Mesodermal cell (in vitro differentiated cells): ENCODE measurements at regions not wholly inside any gene's neighbourhood (a gene's known extent, or its start where the extent isn't known, plus 50 kb on each side); places are given as distances from the start of the nearest gene placed in this dataset.

Experiments
- H3K27ac ChIP-seq: 2 replicates; pipeline ENCODE4 v1.7.0; 2013; ENCODE audit warnings: mild to moderate bottlenecking, low read depth, low read length, moderate library complexity; ENCODE audit not compliant: severe bottlenecking
- H3K36me3 ChIP-seq: 2 replicates; pipeline ENCODE4 v1.7.1; 2013; ENCODE audit warnings: mild to moderate bottlenecking, low read length, moderate library complexity; ENCODE audit not compliant: control insufficient read depth, insufficient read depth
- H3K4me1 ChIP-seq: one replicate; pipeline ENCODE4 v1.7.1; 2013; ENCODE audit warnings: mild to moderate bottlenecking, low read length; ENCODE audit not compliant: insufficient read depth, control insufficient read depth, poor library complexity, severe bottlenecking
- H3K4me3 ChIP-seq: 2 replicates; pipeline ENCODE4 v1.7.0; 2013; ENCODE audit warnings: low read length, control low read depth, mild to moderate bottlenecking; ENCODE audit not compliant: insufficient read depth, poor library complexity, severe bottlenecking; ENCODE audit errors: extremely low read depth
- H3K9me3 ChIP-seq: 2 replicates; pipeline ENCODE4 v1.7.1; 2013; ENCODE audit warnings: mild to moderate bottlenecking, low read length, moderate library complexity; ENCODE audit not compliant: control insufficient read depth
- WGBS, 2 experiments: methylation state at CpG; one replicate each; pipeline ENCODE4 v1.1.5; 2013; ENCODE audit warnings: missing lambda C conversion rate in 2 of 2; ENCODE audit not compliant: insufficient coverage in 2 of 2; 5-methylcytosine and 5-hydroxymethylcytosine counted together

DNA sequence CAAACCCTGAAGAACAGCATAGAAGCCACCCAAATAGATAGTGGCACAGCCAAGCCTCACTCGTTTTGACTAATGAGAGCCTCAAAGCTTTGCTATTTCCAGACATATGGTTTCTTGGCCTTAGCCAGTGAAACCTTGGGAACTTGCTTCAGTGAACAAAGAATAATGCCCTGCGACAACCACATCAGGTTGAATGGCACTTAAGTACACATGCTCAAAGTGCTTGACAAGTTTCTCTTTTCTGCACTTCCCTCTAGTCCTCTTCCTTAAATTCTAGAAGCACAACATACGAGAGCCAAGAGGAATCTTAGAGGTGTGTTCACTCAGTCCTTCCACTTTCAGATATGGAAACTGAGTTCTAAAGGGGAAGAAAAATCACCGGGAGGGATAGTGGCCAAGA, 258.3 kb downstream of the HAUS1 start:
- H3K4me1 ChIP-seq, result peaks cover 6% of the 10 kb centered on the region
- no peak overlapping the region for H3K27ac ChIP-seq
- 91 to 100% methylated on average over 2 to 3 of the region's 4 CpGs for WGBS, 2 experiments
- no peak overlapping the region for H3K4me3 ChIP-seq
- no peaks in the 10 kb centered on the region for H3K36me3 ChIP-seq
- peaks cover 7% of the 10 kb centered on the region for H3K9me3 ChIP-seq

DNA sequence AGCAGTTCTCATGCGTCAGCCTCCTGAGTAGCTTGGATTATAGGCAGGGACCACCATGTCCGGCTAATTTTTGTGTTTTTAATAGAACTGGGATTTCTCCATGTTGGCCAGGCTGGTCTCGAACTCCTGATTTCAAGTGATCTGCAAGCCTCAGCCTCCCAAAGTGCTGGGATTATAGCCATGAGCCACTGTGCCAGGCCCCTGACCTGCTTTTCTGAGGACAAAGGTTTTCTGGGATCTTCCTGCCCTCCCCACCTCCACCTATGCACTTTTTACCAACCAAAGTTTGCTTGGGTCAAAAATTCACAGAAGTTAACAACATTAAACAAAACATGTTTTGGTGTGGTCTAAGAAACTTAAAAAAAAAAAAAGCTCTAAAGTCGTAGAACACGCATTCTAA, 259.9 kb downstream of the HAUS1 start:
- no peak overlapping the region for H3K4me3 ChIP-seq
- H3K36me3 ChIP-seq, result no peaks in the 10 kb centered on the region
- peaks cover 7% of the 10 kb centered on the region for H3K9me3 ChIP-seq
- no peaks in the 10 kb centered on the region for H3K4me1 ChIP-seq
- no peak overlapping the region for H3K27ac ChIP-seq
- WGBS, 2 experiments, result 84 to 100% methylated on average over 3 to 5 of the region's 5 CpGs

DNA sequence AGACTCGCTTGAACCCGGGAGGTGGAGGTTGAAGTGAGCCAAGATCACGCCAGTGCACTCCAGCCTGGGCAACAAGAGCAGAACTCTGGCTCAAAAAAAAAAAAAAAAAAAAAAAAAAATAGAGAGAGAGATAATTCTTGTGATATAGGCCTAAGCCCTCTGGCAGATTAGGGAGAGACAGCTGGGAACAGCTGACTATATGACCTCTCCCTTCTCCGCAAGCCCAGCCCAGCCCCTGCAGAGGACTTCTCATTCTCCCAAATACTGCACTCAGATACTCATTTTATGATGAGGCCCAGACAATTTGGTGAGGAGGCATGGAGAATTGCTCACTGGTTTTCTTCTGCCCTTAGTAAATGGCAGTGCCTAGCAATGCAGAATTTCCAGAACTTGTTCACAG, 262.0 kb downstream of the HAUS1 start:
- WGBS, 2 experiments, result 100% methylated on average over 1 of the region's 4 CpGs; no CpG with 5 or more reads in 1 of the 2 experiments
- H3K9me3 ChIP-seq, result no peaks in the 10 kb centered on the region
- no peak overlapping the region for H3K27ac ChIP-seq
- no peak overlapping the region for H3K4me3 ChIP-seq
- no peaks in the 10 kb centered on the region for H3K36me3 ChIP-seq
- no peaks in the 10 kb centered on the region for H3K4me1 ChIP-seq

DNA sequence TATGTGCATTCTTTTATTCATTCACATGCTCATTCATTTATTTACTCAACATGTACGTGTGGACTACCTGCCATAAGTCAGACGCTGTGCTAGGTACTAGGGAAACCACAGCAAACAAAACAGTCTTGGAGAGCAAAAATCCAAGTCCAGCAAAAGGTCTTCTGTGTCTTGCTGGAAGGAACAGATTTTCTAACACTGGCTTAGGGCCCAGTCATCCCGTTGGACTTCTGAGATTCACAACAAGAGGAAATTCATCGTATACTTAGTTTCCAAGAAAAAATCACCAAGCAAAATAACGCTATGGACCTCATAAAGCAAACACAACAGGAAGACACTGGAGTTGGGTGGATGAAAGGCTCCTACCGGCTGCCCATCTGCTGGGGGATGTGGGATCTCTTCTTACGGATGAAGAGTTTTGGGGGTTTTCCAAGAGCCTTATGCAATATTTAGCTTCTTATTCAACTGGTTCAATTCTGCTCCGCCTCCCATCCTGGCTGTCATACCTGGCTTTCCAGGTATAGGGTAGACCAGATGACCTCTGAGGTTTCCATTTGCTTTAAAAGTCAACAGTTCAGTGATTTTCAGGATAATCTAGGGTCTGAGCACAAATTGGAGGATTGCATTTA, 262.7 kb downstream of the HAUS1 start:
- H3K4me1 ChIP-seq, result no peaks in the 10 kb centered on the region
- no peaks in the 10 kb centered on the region for H3K36me3 ChIP-seq
- no peak overlapping the region for H3K4me3 ChIP-seq
- H3K9me3 ChIP-seq, result no peaks in the 10 kb centered on the region
- H3K27ac ChIP-seq, result no peak overlapping the region
- WGBS, 2 experiments, result 77 to 97% methylated on average over 4 to 5 of the region's 8 CpGs

DNA sequence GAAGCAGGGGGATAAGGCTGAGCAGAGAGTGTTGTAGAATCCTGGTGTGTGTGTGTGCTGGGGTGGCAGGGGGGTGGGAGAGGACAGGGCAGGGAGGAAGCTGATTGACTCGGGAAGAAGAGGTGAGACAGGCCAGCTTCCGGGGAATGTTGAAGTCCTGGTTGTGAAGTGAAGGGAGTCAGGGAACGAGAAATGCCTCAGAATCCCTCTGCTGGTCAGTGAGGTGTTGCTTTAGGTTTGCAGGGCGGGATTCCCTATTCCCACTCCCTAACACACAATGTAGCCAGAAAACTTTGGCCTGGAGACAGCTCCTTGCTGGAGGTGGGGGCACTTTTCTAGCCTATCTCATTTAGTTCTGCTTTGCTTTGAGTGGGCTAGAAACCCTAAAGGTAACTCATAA, 265.1 kb downstream of the HAUS1 start:
- Histone ChIP-seq H3K9me3 (no peaks in the 10 kb centered on the region), H3K4me3 (no peak overlapping the region), H3K4me1 (no peaks in the 10 kb centered on the region), H3K36me3 (no peaks in the 10 kb centered on the region), H3K27ac (no peak overlapping the region)
- WGBS, 2 experiments, result 46 to 60% methylated on average over 1 to 3 of the region's 4 CpGs

DNA sequence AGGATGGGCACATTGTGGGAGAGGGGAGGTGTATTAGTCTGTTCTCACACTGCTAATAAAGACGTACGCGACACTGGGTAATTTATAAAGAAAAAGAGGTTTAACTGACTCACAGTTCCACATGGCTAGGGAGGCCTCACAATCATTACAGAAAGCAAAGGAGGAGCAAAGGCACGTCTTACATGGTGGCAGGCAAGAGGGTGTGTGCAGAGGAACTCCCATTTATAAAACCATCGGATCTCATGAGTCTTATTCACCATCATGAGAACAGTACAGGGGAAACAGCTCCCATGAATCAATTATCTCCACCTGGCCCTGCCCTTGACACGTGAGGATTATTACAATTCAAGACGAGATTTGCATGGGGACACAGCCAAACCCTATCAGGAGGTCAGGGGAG, 266.7 kb downstream of the HAUS1 start:
- no peak overlapping the region for H3K27ac ChIP-seq
- H3K36me3 ChIP-seq, result no peaks in the 10 kb centered on the region
- 80 to 93% methylated on average over 4 to 7 of the region's 7 CpGs for WGBS, 2 experiments
- H3K4me1 ChIP-seq, result no peaks in the 10 kb centered on the region
- no peak overlapping the region for H3K4me3 ChIP-seq
- H3K9me3 ChIP-seq, result no peaks in the 10 kb centered on the region

DNA sequence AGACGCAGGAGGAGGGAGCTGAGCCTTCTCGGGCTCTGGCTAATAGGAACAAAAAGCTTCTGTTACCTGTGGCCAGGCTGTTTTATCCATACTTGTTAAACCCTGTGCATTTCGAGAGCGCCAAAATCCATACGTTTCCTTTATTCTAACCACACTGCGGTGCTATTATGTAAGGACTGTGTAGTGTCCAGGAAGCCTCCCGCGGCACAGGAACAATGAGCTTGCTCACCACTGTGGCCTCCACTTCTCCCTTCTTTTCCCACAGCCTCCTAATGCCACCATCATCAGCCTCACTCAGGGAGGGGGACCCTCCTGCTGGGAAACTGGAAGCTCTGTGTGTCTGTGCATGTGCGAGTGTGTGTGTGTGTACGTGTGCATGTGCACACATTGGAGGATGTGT, 268.5 kb downstream of the HAUS1 start:
- Histone ChIP-seq H3K4me1 (no peaks in the 10 kb centered on the region), H3K36me3 (no peaks in the 10 kb centered on the region), H3K4me3 (no peak overlapping the region), H3K9me3 (no peaks in the 10 kb centered on the region), H3K27ac (no peak overlapping the region)
- WGBS, 2 experiments, result 93 to 94% methylated on average over 2 to 7 of the region's 10 CpGs

DNA sequence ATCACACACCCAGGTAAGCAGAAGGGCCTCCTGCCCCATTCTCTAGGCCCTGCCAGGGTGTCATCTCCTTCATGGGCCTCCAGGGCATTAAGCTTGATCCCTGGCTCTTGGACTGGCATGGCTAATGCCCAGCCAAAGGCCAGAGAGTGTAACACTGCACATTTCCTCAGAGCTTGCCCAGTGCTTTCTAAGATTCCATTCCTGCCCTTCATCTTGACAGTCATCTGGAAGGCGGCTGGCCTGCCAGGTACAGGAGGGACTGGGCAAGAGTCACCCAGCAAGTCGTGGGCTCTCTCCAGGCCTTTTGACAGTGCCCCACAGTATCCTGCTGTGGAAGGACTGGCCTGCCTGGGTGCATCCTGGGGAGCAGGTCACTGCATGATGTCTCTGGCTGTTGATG, 268.9 kb downstream of the HAUS1 start:
- WGBS, 2 experiments, result 74 to 88% methylated on average over 1 to 2 of the region's 2 CpGs
- H3K4me3 ChIP-seq, result no peak overlapping the region
- no peaks in the 10 kb centered on the region for H3K9me3 ChIP-seq
- no peaks in the 10 kb centered on the region for H3K36me3 ChIP-seq
- H3K4me1 ChIP-seq, result no peaks in the 10 kb centered on the region
- no peak overlapping the region for H3K27ac ChIP-seq

DNA sequence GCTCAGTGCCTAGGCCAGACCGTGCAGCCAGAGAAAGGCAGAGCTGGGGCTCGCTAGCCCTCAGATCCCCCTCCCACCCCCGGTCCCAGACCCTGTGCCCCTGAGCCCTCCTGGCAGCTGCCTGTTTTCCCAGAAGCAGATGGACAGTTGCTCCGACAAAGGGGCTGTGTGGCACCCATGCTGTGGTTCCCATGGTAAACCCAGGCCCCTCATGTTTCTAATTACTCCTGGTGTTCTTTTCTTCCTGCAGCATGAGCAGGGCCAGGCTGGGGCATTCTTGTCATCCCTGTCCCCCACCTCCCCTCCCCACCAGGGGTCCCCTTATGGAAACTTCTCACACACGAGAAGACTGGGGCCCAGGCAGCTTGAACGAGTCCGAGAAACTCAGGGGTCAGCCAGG, 269.6 kb downstream of the HAUS1 start:
- H3K27ac ChIP-seq, result no peak overlapping the region
- no peak overlapping the region for H3K4me3 ChIP-seq
- no peaks in the 10 kb centered on the region for H3K9me3 ChIP-seq
- H3K4me1 ChIP-seq, result no peaks in the 10 kb centered on the region
- WGBS, 2 experiments, result 58 to 61% methylated on average over 3 to 4 of the region's 7 CpGs
- H3K36me3 ChIP-seq, result no peaks in the 10 kb centered on the region

DNA sequence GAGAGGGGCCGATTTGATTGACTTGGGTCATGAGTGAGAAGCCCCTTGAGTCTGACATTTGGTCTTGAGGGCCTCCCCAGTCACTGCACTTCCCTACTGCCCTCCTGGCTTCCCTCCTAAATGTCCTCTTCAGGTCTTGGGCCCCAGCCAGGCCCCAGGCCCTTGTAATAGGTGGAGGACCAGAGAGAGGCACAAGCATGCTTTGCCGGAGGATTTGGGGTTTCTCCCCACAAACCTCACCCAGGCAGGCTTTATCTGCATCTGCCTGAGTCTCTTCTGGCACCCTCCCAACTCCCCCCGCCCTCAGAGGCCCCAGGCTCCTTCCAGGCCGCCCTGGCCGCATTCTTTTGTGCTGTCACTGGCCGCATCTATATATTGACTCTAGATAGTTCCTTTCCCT, 270.7 kb downstream of the HAUS1 start:
- no peaks in the 10 kb centered on the region for H3K4me1 ChIP-seq
- 57 to 58% methylated on average over 5 of the region's 6 CpGs for WGBS, 2 experiments

DNA sequence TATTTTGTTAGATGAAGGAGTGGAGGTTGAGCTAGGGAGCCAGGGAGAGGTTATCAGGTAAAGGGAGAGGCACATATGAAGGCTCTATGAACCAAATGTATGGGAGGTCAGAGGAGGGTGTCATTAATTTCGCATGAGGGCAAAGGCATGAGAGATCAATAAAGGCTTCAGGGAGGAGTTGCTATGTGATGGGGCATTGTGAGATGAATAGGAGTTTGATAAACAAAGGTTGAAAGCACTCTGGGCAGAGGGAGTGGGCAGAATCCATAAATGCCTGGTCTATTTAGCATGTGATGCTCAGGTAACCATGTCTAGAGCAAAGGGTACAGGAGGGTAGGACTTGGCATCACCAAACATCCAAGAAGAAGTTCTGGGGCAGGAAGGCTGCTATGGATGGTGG, 273.4 kb downstream of the HAUS1 start:
- Histone ChIP-seq H3K4me3 (no peak overlapping the region), H3K27ac (no peak overlapping the region), H3K4me1 (no peaks in the 10 kb centered on the region), H3K9me3 (no peaks in the 10 kb centered on the region), H3K36me3 (no peaks in the 10 kb centered on the region)
- 71 to 91% methylated on average over 1 of the region's 1 CpG for WGBS, 2 experiments

More for the DNA sequence above, 270.7 kb downstream of the HAUS1 start:
- no peaks in the 10 kb centered on the region for H3K9me3 ChIP-seq
- H3K4me3 ChIP-seq, result no peak overlapping the region
- H3K27ac ChIP-seq, result no peak overlapping the region
- H3K36me3 ChIP-seq, result no peaks in the 10 kb centered on the region
